ENCODE measurements at regions not wholly inside any gene's neighbourhood (a gene's known extent, or its start where the extent isn't known, plus 50 kb on each side); places are given as distances from the start of the nearest gene placed in this dataset.

GRCh38 chr6:90868656-90869055 lies 281.8 kb upstream of the MAP3K7 start:
- Histone ChIP-seq H3K18ac (ENCODE audit: extremely low read depth, low read length) (no peak overlapping the region), H3K4me2 (ENCODE audit: insufficient read depth in 1 of 2, low read depth in 2 of 2, low read length in 2 of 2) (no peak overlapping the region), H2BK12ac (ENCODE audit: low read depth, low read length) (no peak overlapping the region), H2BK120ac (replicated peaks; ENCODE audit: low read depth, low read length) (no peak overlapping the region), H2AK5ac (ENCODE audit: low read depth, low read length) (no peak overlapping the region), H3K27ac (ENCODE audit: low read depth, low read length) (no peak overlapping the region), H3K9me3 (ENCODE audit: insufficient read depth in 2 of 2, low read depth in 1 of 2, low read length in 1 of 2) (no peaks in the 10 kb centered on the region), H2BK20ac (ENCODE audit: low read length) (no peak overlapping the region), H4K20me1 (replicated peaks in 1 of 2; ENCODE audit: control insufficient read depth in 1 of 2, insufficient read depth in 2 of 2, low read length in 2 of 2) (no peaks in the 10 kb centered on the region), H3K23ac (ENCODE audit: insufficient read length) (no peak overlapping the region), H4K91ac (replicated peaks; ENCODE audit: insufficient read length, low read length) (no peak overlapping the region), H2BK5ac (ENCODE audit: low read depth, low read length) (no peak overlapping the region), H3K56ac (replicated peaks; ENCODE audit: insufficient read length, low read depth, low read length) (no peak overlapping the region), H4K8ac (ENCODE audit: extremely low read depth, insufficient read depth, low read length) (no peak overlapping the region), H3K14ac (ENCODE audit: insufficient read length) (no peak overlapping the region), H3K4ac (replicated peaks; ENCODE audit: insufficient read length, low read depth, low read length) (no peak overlapping the region), H3K79me1 (ENCODE audit: low read depth, low read length) (no peaks in the 10 kb centered on the region), H3K36me3 (ENCODE audit: control insufficient read depth in 2 of 4, insufficient read depth in 4 of 4, low read length in 3 of 4) (no peaks in the 10 kb centered on the region), H3K23me2 (ENCODE audit: low read depth, low read length) (no peaks in the 10 kb centered on the region; the same call in 1 of the 2 replicates), H2AFZ (ENCODE audit: low read length) (no peak overlapping the region), H3K9ac (replicated peaks in 1 of 4; ENCODE audit: extremely low read depth in 1 of 4, low read depth in 3 of 4, low read length in 3 of 4) (no peak overlapping the region), H3K4me1 (replicated peaks in 1 of 4; ENCODE audit: control insufficient read depth in 3 of 4, insufficient read depth in 4 of 4, low read length in 3 of 4) (no peaks in the 10 kb centered on the region), H4K5ac (ENCODE audit: insufficient read length, low read depth, low read length) (no peak overlapping the region), H3K4me3 (ENCODE audit: extremely low read depth in 1 of 4, insufficient read depth in 2 of 4, low read depth in 3 of 4, low read length in 4 of 4) (no peak overlapping the region), H2BK15ac (ENCODE audit: low read length) (no peak overlapping the region), H3K79me2 (ENCODE audit: control insufficient read depth in 1 of 2, insufficient read depth in 2 of 2, low read length in 2 of 2) (no peaks in the 10 kb centered on the region), H3K27me3 (replicated peaks in 1 of 4; ENCODE audit: control insufficient read depth in 3 of 4, extremely low read depth in 1 of 4, insufficient read depth in 3 of 4, low read length in 3 of 4) (peaks cover 0 to 1% (median 0%) of the 10 kb centered on the region in 4 experiments; a peak in 1 of 7 replicates)
- CTCF ChIA-PET (ENCODE audit: partially characterized antibody) = no interaction called here
- FAIRE-seq = no peak
- DNase-seq (ENCODE audit: low read depth in 1 of 2, low spot score in 2 of 2) = no peak
- POLR2A ChIA-PET (ENCODE audit: partially characterized antibody) = no interaction called here
- WGBS, 2 experiments (ENCODE audit: extremely low coverage in 1 of 2, insufficient coverage in 1 of 2, insufficient read length in 1 of 2, insufficient replicate concordance in 2 of 2, low coverage in 1 of 2, low lambda C conversion rate in 2 of 2, missing lambda C conversion rate in 1 of 2) = 78% methylated on average over 2 of the region's 2 CpGs; no CpG with 5 or more reads in 1 of the 2 experiments
- no peak for TF ChIP-seq CEBPB (IDR thresholded peaks at IDR 0.05; ENCODE audit: low read depth, low read length)
- TF ChIP-seq, protein P1, sequence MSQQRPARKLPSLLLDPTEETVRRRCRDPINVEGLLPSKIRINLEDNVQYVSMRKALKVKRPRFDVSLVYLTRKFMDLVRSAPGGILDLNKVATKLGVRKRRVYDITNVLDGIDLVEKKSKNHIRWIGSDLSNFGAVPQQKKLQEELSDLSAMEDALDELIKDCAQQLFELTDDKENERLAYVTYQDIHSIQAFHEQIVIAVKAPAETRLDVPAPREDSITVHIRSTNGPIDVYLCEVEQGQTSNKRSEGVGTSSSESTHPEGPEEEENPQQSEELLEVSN (IDR thresholded peaks at IDR 0.05) = no peak
- TF ChIP-seq EP300 (IDR thresholded peaks at IDR 0.05; ENCODE audit: borderline replicate concordance in 1 of 2, low read depth in 2 of 2, low read length in 2 of 2) = no peak
- TF ChIP-seq RNF2 (IDR thresholded peaks at IDR 0.05; ENCODE audit: borderline replicate concordance, low read depth, low read length, missing control alignments, poor library complexity, severe bottlenecking) = no peak
- no peak for TF ChIP-seq EZH2 (IDR thresholded peaks at IDR 0.05; ENCODE audit: low read depth, low read length, severe bottlenecking)
- TF ChIP-seq CTBP2 (IDR thresholded peaks at IDR 0.05; ENCODE audit: borderline replicate concordance, insufficient read depth, insufficient read length, low read length) = no peak
- TF ChIP-seq PHF8 (conservative IDR thresholded peaks at IDR 0.05; ENCODE audit: low read depth, low read length) = no peak
- TF ChIP-seq CBX5 (IDR thresholded peaks at IDR 0.05; ENCODE audit: low read depth, low read length) = no peak
- TF ChIP-seq SIRT6 (IDR thresholded peaks at IDR 0.05; ENCODE audit: low read length) = no peak
- TF ChIP-seq BCL11A (IDR thresholded peaks at IDR 0.05; ENCODE audit: low read depth in 2 of 2, low read length in 2 of 2) = no peak
- no peak for TF ChIP-seq CHD1 (IDR thresholded peaks at IDR 0.05; ENCODE audit: low read depth, low read length)
- no peak for TF ChIP-seq KDM4A (IDR thresholded peaks at IDR 0.05; ENCODE audit: low read depth, low read length, severe bottlenecking)
- TF ChIP-seq SAP30 (IDR thresholded peaks at IDR 0.05; ENCODE audit: insufficient read depth, insufficient replicate concordance, low read length) = no peak

Data from H1 (cell line).